BLaER1 treated with 17β-estradiol and CSF1 and Interleukin-3, amounts not matched to agents 10 nM and 100 nM (cell line): ENCODE measurements at regions not wholly inside any gene's neighbourhood (a gene's known extent, or its start where the extent isn't known, plus 50 kb on each side); places are given as distances from the start of the nearest gene placed in this dataset.

Experiments
- H3K27ac ChIP-seq, 11 experiments: shearing (Covaris generic); formaldehyde crosslinking; 2 replicates each; pipeline ENCODE4 v1.8.1; 2022
- H3K27me3 ChIP-seq, 11 experiments: shearing (Covaris generic); formaldehyde crosslinking; 2 replicates each; pipeline ENCODE4 v1.8.1; 2022
- H3K36me3 ChIP-seq, 11 experiments: shearing (Covaris generic); formaldehyde crosslinking; 2 replicates each; pipeline ENCODE4 v1.8.1; 2022
- H3K4me1 ChIP-seq, 10 experiments: shearing (Covaris generic); formaldehyde crosslinking; 2 replicates each; pipeline ENCODE4 v1.8.1; 2022
- H3K4me2 ChIP-seq, 11 experiments: shearing (Covaris generic); formaldehyde crosslinking; 2 replicates each; pipeline ENCODE4 v1.8.1; 2022
- H3K4me3 ChIP-seq, 10 experiments: shearing (Covaris generic); formaldehyde crosslinking; 2 replicates each; pipeline ENCODE4 v1.8.1; 2022
- H3K9ac ChIP-seq, 11 experiments: shearing (Covaris generic); formaldehyde crosslinking; 2 replicates each; pipeline ENCODE4 v1.8.1; 2022
- H3K9me3 ChIP-seq, 11 experiments: shearing (Covaris generic); formaldehyde crosslinking; replicated peaks in 1 of 11; 2 replicates each; pipeline ENCODE4 v1.8.1; 2022
- H4K20me1 ChIP-seq, 11 experiments: shearing (Covaris generic); formaldehyde crosslinking; 2 replicates each; pipeline ENCODE4 v1.8.1; 2022
- Cebpa-rat ChIP-seq, 11 experiments: shearing (Covaris generic); IDR thresholded peaks; 2 replicates each; pipeline ENCODE4 v1.8.1; 2022

DNA sequence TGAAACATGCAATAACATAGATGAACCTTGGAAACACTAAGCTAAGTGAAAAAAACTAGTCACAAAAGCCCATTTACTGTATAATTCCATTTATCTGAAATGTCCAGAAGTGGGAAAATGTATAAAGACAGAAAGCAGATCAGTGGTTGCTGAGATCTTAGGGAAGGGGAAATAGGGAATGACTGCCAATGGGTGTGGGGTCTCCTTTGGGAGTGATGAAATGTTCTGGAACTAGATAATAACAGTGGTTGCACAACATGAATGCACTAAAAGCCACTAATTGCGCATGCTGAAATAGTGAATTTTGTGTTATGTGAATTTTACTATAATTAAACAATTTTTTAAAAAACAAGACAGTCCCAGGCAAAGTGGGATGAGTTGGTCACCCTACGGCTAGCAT lies 472.8 kb downstream of the CCDC171 start:
- Histone ChIP-seq H3K36me3 (no peaks in the 10 kb centered on the region), H3K27ac (no peak overlapping the region), H3K4me1 (peaks cover 7 to 11% (median 10%) of the 10 kb centered on the region in 10 experiments), H3K27me3 (peaks cover 0 to 28% (median 0%) of the 10 kb centered on the region in 11 experiments; a peak in 7 of 22 replicates), H3K4me3 (no peak overlapping the region), H4K20me1 (peaks cover 0 to 2% (median 0%) of the 10 kb centered on the region in 11 experiments; a peak in 1 of 22 replicates), H3K9ac (no peak overlapping the region), H3K9me3 (no peaks in the 10 kb centered on the region), H3K4me2 (no peak overlapping the region)
- no peak for TF ChIP-seq Cebpa-rat (IDR thresholded peaks at IDR 0.05)

DNA sequence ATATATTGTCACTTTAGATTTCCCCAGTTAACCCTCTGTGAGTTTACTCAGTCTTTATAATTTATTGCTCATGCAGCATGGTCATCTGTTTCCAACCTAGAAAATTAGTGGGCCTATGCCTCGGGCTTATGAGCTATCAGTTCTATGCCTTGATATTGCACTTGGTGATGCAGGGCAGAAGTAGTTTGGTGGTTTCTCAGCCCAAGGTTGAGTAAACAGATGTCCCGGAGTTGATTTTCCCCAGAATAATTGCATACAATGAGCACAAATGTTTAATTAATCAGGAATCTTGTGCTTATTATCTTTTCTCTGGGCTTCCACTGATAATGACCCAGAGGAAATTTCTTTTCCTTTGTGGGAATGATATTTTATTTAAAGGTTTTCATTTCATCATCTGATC lies 474.0 kb downstream of the CCDC171 start:
- Histone ChIP-seq H3K4me1 (peaks cover 12 to 23% (median 22%) of the 10 kb centered on the region in 10 experiments), H3K9ac (no peak overlapping the region), H4K20me1 (peaks cover 0 to 6% (median 0%) of the 10 kb centered on the region in 11 experiments; a peak in 1 of 22 replicates), H3K9me3 (no peaks in the 10 kb centered on the region), H3K4me3 (no peak overlapping the region), H3K36me3 (no peaks in the 10 kb centered on the region), H3K4me2 (no peak overlapping the region), H3K27ac (no peak overlapping the region), H3K27me3 (peaks cover 0 to 38% (median 0%) of the 10 kb centered on the region in 11 experiments; a peak in 7 of 22 replicates)
- no peak for TF ChIP-seq Cebpa-rat (IDR thresholded peaks at IDR 0.05)

DNA sequence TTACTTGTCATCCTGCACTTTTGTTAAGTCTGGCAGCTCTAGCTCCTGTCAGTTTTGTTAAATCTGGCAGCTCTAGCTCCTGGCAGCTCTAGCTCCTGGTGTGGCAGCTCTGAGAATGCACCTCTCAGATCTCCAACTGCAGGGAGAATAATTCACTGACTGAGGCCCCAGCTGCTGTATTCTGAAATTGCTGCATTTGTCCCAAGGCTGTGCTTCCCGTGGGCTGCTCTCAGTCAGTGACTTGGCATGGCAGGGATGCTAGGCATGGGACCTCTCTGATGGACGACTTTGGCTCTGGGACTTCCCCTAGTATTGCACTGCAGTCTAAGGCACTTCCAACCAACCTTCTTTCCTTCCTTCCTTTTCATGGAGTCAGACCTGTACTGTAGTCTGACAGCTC lies 475.7 kb downstream of the CCDC171 start:
- Histone ChIP-seq H3K27ac (no peak overlapping the region), H3K27me3 (peaks cover 0 to 47% (median 0%) of the 10 kb centered on the region in 11 experiments; a peak in 7 of 22 replicates), H3K4me3 (no peak overlapping the region), H3K4me2 (no peak overlapping the region), H3K36me3 (no peaks in the 10 kb centered on the region), H3K9ac (no peak overlapping the region), H3K9me3 (no peaks in the 10 kb centered on the region), H4K20me1 (peaks cover 0 to 6% (median 0%) of the 10 kb centered on the region in 11 experiments; a peak in 1 of 22 replicates), H3K4me1 (peaks cover 12 to 25% (median 23%) of the 10 kb centered on the region in 10 experiments)
- TF ChIP-seq Cebpa-rat (IDR thresholded peaks at IDR 0.05) = no peak

DNA sequence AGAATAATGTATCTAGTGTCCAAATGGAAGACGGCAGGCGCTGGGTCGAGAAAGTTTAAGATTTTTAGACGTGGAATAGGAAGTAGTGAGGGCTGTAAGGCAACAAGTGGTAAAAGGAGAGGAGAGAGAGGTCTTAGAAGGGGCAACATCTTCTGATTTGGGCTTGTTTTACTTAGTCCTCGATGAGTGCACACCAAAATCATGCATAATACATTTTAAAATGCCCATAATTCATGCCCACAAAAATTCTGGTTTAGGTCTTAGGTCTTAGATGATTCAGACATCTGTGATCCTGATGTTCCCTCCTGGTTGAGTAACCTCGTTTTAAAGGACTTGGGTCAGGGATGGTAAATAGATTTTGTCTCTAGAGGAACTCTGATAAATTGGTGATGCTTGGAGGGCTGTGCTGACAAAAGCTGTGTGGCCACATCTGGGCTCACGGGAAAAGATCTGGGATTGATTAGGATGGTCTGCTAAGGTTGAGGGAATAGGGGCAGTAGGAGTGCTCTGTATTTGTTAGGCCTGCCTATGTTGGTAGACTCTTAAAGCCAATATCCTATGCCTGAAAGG lies 476.3 kb downstream of the CCDC171 start:
- Histone ChIP-seq H3K4me3 (no peak overlapping the region), H4K20me1 (peaks cover 0 to 6% (median 0%) of the 10 kb centered on the region in 11 experiments; a peak in 1 of 22 replicates), H3K4me2 (no peak overlapping the region), H3K36me3 (no peaks in the 10 kb centered on the region), H3K9me3 (no peaks in the 10 kb centered on the region), H3K9ac (no peak overlapping the region), H3K27me3 (peaks cover 0 to 47% (median 0%) of the 10 kb centered on the region in 11 experiments; a peak in 7 of 22 replicates), H3K27ac (no peak overlapping the region), H3K4me1 (peaks cover 12 to 25% (median 23%) of the 10 kb centered on the region in 10 experiments)
- no peak for TF ChIP-seq Cebpa-rat (IDR thresholded peaks at IDR 0.05)

DNA sequence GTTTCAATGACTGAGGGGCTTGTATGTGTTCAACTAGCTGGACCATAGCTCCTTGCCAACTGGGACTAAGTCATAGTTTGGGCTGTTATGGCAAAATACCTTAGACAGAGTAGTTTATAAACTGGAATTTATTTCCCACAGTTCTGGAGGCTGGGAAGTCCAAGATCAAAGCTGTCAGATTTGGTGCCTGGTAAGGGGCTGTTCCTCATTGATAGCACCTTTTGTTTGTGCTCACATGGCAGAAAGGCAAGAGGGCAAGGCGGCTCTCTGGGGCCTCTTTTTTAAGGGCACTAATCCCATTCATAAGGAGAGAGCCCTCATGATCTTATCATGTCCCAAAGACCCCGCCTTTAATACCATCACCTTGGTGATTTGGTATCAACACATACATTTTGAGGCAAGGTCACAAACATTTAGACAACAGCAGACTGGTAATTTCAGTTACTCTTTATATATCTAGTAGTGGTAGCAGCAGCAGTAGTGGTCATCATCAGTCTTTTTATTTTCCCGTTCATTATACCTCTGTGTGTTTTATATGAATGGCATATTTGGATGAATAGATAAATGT lies 477.0 kb downstream of the CCDC171 start:
- TF ChIP-seq Cebpa-rat (IDR thresholded peaks at IDR 0.05) = no peak
- Histone ChIP-seq H3K27me3 (peaks cover 0 to 47% (median 0%) of the 10 kb centered on the region in 11 experiments; a peak in 7 of 22 replicates), H3K27ac (no peak overlapping the region), H3K9me3 (no peaks in the 10 kb centered on the region), H4K20me1 (peaks cover 0 to 6% (median 0%) of the 10 kb centered on the region in 11 experiments; a peak in 1 of 22 replicates), H3K4me2 (peak overlapping the region in 10 of 11 experiments; percentile 9 to 79 (median 53); a peak in 10 of 22 replicates), H3K36me3 (no peaks in the 10 kb centered on the region), H3K4me1 (peaks cover 12 to 25% (median 23%) of the 10 kb centered on the region in 10 experiments), H3K9ac (no peak overlapping the region), H3K4me3 (no peak overlapping the region)

DNA sequence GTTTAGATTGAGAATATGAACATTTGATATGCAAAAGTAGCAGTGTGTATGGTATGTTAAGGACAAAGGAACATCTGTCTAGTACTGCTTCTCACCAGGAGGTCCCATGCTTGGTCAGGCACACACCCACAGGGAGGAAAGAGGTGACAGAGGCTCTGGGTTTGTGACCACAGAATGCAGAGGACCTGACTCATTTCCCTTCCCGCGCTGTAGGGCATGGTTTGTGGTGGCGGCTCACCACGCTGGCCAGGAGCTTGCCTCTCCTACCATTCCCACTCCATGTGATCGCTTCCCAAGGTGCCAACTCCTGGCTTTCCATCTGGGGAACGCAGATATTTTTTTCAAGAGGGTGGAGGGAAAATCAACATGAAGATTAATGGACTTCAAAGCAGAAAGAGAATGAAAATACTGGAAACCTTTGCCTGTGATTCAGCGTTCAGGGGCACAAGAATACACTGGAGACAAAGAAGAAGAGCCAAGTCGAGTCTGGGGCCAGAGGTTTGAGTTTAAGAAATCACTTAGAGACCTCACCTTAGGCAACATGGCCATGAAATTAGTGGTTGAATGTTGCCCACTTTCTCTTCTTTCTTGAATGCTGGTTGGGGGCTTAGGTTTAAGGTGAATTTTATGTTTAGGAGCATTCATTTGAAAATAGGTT lies 477.8 kb downstream of the CCDC171 start:
- no peaks in the 10 kb centered on the region for H3K9me3 ChIP-seq
- TF ChIP-seq Cebpa-rat (IDR thresholded peaks at IDR 0.05) = no peak
- H3K4me1 ChIP-seq = peaks cover 12 to 25% (median 23%) of the 10 kb centered on the region in 10 experiments
- H4K20me1 ChIP-seq = peaks cover 0 to 6% (median 0%) of the 10 kb centered on the region in 11 experiments; a peak in 1 of 22 replicates
- H3K27ac ChIP-seq = no peak overlapping the region
- H3K27me3 ChIP-seq = peaks cover 0 to 47% (median 0%) of the 10 kb centered on the region in 11 experiments; a peak in 7 of 22 replicates
- peak overlapping the region; percentile 26 to 79 (median 61) for H3K4me2 ChIP-seq
- no peak overlapping the region for H3K4me3 ChIP-seq
- H3K36me3 ChIP-seq = no peaks in the 10 kb centered on the region
- H3K9ac ChIP-seq = no peak overlapping the region

DNA sequence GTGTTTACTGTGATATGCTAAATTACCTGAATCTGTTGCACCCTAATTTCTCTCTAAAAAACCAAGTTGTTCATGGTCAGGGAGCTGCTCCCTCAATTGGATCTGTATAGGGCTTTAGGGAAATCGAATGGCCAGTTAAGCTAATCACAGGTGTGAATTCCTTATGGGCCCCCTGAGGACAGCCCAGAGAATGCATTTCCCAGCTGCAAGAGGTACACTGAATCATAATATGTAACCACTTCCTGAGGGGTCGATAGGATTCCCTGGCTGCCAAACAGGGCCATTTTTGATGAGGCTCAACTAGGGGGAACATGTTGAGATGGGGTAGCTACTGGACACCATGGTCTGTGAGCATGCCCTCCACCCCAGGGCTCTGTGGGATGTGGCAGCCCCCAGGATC lies 478.6 kb downstream of the CCDC171 start:
- TF ChIP-seq Cebpa-rat (IDR thresholded peaks at IDR 0.05) = no peak
- H3K27me3 ChIP-seq = peaks cover 0 to 47% (median 0%) of the 10 kb centered on the region in 11 experiments; a peak in 7 of 22 replicates
- H3K4me2 ChIP-seq = peak overlapping the region in 10 of 11 experiments; percentile 26 to 79 (median 56); a peak in 20 of 22 replicates
- peaks cover 0 to 6% (median 0%) of the 10 kb centered on the region in 11 experiments; a peak in 1 of 22 replicates for H4K20me1 ChIP-seq
- no peaks in the 10 kb centered on the region for H3K9me3 ChIP-seq
- H3K4me1 ChIP-seq = peaks cover 12 to 25% (median 23%) of the 10 kb centered on the region in 10 experiments
- no peak overlapping the region for H3K9ac ChIP-seq
- no peak overlapping the region for H3K27ac ChIP-seq
- H3K4me3 ChIP-seq = no peak overlapping the region
- H3K36me3 ChIP-seq = no peaks in the 10 kb centered on the region

DNA sequence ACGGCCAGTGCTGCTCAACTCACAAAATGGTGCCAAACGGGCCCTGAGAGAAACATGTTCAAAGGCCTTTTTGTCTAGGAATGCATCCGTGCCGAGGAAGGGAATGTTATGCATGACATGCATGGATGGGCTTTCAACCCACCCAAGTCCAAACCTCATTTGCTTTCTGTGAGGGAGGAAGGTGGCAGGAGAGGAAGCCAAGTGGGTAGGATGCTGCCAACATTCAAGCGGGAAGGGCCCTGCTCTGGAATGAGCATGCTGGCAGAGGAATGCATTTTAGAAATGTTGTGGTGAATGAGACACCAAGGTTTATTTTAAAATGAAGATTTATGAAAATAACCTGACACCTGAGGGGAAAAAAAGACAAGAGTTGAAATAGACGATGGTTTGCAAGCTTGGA lies 479.1 kb downstream of the CCDC171 start:
- H3K4me2 ChIP-seq = peak overlapping the region in 9 of 11 experiments; percentile 26 to 79 (median 52); a peak in 18 of 22 replicates
- H3K9ac ChIP-seq = no peak overlapping the region
- no peaks in the 10 kb centered on the region for H3K36me3 ChIP-seq
- no peak for TF ChIP-seq Cebpa-rat (IDR thresholded peaks at IDR 0.05)
- peaks cover 0 to 47% (median 0%) of the 10 kb centered on the region in 11 experiments; a peak in 7 of 22 replicates for H3K27me3 ChIP-seq
- H3K9me3 ChIP-seq = 0 out of 22 replicates have a peak, but pooled peaks cover 0 to 1% (median 0%) of the 10 kb centered on the region in 11 experiments
- H3K4me3 ChIP-seq = no peak overlapping the region
- H4K20me1 ChIP-seq = peaks cover 0 to 6% (median 0%) of the 10 kb centered on the region in 11 experiments; a peak in 1 of 22 replicates
- peaks cover 12 to 25% (median 23%) of the 10 kb centered on the region in 10 experiments for H3K4me1 ChIP-seq
- H3K27ac ChIP-seq = no peak overlapping the region

DNA sequence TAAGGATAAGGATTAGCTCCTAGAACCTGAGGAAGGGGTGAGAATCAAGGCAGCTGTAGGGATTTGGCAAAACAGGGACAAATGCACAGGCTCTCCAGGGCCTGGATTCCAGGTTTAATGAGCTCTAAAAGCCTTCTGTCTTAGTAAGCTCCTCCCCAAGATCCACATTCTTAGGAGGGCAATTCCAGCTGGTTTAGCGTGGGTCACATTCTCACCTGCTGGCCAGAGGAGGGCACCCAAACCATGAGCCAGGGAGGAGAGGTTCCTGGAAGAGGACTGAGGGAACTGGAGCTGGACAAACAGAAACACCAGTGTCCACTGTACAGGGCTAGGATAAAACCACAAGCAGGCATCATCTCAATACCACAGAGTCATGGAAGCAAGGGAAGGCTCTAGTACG lies 480.0 kb downstream of the CCDC171 start:
- Histone ChIP-seq H3K36me3 (no peaks in the 10 kb centered on the region), H3K27me3 (peaks cover 0 to 40% (median 0%) of the 10 kb centered on the region in 11 experiments; a peak in 7 of 22 replicates), H3K4me1 (peaks cover 12 to 25% (median 23%) of the 10 kb centered on the region in 10 experiments), H3K27ac (no peak overlapping the region), H3K9me3 (peaks cover 0 to 6% (median 0%) of the 10 kb centered on the region in 11 experiments; a peak in 2 of 22 replicates), H3K9ac (no peak overlapping the region), H3K4me3 (no peak overlapping the region), H4K20me1 (peaks cover 0 to 6% (median 0%) of the 10 kb centered on the region in 11 experiments; a peak in 1 of 22 replicates), H3K4me2 (no peak overlapping the region)
- no peak for TF ChIP-seq Cebpa-rat (IDR thresholded peaks at IDR 0.05)
